ENCODE measurements at regions not wholly inside any gene's neighbourhood (a gene's known extent, or its start where the extent isn't known, plus 50 kb on each side); places are given as distances from the start of the nearest gene placed in this dataset.

DNA sequence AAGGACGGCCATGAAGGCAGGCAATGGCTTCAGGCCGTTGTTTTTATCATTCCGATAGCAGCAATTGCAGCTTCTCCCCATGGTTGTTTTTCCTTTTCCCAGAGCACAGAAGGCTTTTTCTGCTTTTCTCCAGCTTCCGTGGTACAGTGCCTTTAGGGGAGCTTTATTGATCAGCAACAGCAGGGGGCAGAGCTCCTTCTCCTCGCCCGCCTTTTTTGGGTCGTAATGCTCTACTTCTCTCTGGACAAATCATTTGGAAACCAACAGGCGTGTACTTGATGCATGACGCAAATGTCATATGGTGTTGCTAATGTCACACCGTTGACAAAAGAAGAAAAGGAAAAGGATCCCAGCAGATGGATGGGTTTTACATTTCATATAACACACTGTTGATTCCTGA lies 79.7 kb upstream of the SNRK start:
- DNase-seq, result no peak

DNA sequence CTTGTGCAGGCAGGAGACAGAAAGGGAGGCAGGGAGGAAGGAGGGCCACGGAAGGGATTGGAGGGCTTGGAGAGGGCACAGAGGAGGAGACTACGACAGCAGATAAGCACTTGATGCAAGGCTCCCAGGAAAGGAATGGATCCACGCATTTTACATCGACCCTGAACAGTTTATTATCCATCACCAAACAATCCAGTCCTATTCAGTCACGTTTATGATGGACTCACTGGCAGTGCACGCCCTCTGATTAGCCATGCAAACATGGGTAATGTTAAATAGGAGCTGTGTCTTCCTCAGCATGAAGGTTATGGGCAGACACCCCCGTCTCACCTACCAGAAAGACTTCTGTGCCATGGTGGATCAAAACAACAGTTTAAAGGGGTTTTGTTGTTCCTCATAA lies 80.2 kb upstream of the SNRK start:
- DNase-seq, result no peak

DNA sequence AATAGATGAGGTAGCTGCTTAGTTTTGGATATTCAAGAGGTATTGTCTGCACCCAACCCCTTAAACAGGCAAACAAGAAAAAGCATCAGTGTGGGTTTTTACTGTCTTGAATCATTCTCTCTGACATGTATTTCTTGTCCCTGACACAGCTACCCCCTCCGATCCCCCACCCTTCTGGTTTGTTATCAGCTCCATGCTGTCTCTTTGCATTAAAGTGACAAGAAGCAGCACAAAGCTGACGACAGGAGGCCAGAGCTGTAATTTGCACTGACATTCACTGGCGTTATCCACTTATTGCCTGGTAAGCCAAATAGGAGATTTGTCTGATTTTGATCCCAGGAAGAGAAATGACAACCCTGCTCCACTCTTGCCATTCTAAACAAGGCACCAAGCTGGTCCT lies 83.3 kb upstream of the SNRK start:
- DNase-seq, result no peak

DNA sequence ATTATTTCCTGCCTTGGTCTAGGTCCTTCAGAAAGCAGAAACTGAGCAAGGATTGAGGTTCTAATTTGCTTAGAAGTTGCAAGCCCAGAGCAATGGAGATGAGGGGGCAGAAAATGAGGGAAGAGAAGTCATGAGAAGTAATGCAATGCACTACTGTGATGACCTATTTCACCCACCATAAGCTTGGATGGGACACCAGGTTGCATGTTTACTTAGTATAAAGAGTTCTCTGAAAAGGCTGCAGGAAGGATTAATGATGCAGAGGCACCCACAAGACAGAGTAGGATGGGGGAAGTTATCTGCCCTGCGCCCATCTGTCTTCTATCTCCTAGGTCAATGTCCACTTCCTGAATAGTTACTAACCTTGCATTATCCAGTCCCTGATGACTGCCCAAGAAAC lies 84.8 kb upstream of the SNRK start:
- DNase-seq, result no peak

DNA sequence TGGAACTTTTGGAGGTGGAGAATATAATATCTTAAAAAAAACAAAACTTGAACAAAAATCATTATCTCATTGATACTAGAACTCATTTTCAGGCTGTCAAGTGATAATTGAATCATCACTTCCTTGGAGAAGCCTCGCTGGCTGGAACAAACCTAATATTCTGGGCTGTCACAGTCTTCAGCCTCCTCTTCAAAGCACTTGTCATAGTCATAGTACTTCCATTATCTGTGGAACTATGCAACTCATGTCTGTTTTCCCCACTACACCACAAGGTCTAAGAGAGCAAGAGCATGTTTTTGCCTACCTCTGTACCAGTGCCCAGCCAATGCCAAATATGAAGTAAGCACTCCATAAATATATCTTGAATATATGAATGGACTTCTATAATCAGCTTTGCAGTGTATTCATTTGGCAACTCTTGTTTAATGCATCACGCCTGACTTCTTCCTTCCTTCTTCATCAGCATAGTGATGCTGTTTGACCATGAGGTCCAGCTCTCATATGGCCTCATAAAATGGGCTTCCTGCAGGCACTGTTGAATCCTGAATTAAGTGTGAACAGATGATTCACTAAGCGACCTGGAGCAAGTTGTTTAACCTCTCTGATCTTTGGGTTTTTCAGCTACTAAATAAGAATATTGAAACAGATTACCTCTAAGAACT lies 86.6 kb upstream of the SNRK start:
- DNase-seq, result no peak

DNA sequence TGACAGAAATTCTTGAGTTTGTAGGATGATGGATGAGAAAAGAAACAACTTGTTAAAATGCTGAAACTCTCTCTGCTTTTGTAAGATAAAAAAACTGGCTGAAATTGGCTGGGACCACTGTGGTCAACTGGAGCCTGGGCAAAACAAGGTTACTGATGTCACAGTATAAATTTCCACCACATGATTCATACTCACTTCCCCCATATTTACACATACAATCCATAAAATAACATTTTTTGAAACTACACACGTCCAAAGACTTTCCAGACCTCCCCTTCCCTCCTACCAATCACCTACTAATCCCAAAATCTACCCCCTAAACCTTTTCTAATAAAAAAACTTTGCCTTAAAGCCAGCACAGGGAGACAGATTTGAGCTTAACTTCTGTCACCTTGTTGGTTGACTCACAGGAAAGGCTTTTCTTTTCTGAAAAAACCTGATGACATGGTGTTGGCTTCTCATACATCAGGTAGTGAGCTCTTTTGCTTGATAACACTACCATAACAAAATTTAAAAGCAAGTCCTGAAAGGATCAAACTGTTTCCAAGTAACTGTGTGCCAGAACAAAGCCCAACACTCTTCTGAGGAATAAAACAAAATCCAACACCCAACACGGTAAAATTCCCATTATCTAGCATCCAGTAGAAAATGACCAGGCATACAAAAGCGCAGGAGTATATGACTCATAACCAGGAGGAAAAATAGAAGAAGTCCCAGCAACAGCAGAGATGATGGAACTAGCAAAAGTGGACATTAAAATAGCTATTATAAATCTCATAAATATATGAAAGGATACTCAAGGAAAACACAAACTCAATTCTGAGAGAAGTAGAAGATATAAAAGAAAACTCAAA lies 87.3 kb upstream of the SNRK start:
- no peak for DNase-seq

DNA sequence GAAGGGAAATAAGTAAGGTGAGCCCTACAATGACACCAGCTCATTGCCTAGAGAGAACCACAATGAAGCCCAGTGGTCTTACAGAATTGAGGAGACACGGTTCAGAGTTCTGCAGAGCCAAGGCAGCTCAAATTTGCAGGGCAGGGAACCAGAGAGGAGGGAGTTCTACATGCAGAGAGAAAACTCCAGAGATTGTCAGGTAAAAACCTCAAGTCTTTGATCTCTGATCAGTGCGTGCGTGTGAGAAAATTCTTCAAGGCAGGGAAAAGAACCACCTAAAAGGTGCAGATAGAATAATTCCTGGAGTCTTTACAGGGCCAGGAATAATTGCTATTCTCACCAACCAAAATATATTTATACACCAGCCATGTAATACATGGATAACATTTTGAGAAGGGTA lies 88.0 kb upstream of the SNRK start:
- DNase-seq, result no peak

DNA sequence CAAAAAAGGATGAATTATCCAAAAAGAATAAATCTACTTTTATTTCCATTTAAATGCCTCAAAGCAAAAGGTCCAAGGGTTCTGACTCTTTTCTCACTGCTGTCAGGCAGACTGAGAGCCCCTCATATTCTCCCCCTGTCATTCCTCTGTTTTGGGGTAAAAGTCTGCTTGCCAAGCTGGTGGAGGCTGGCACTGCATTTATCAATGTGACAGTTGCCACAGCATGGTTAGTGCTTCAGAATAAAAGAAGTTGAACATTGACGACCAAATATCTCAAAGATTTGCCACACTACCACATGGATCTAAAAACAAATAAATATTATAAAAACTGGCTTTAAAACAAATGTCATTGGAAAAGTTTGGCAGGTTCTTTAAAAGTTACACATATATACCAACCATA lies 89.2 kb upstream of the SNRK start:
- no peak for DNase-seq

DNA sequence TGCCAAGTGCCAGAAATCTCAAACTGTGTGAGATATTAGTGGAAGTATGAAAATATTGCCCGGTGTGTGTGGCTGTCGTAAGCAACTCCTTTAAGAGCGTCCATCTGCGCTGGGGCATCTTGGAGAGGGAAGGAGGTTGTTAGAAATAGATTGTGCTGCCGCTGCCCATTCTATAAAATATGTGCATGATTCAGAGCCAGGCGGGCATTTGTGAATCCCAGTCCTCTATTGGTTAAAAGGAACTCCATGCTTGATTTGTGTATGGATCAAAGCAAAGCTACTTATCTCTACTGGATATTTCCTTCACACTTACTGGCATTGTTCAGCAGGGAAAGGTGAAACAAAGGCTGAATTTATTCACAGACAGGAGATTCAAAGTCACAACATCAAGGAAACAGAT lies 89.6 kb upstream of the SNRK start:
- no peak for DNase-seq

DNA sequence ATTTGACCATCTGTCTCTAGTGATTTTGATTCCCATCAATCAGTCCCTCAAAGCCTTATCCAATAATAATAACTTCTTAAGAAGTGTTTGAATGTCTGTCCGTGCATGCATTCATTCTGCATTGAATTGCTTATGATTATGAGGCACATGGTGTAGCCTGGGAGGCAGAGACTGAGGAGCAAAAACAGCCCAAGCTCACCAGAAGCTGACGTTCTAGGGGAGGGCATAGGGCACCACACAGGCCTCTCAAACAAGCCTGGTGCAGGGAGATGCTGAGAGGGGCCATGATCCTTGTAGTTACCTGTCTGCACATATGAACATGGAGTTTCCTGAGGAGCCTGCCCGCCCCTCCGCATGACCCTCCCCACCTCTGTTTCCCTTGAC lies 89.2 kb upstream of the POMGNT2 start:
- no peak for DNase-seq

DNA sequence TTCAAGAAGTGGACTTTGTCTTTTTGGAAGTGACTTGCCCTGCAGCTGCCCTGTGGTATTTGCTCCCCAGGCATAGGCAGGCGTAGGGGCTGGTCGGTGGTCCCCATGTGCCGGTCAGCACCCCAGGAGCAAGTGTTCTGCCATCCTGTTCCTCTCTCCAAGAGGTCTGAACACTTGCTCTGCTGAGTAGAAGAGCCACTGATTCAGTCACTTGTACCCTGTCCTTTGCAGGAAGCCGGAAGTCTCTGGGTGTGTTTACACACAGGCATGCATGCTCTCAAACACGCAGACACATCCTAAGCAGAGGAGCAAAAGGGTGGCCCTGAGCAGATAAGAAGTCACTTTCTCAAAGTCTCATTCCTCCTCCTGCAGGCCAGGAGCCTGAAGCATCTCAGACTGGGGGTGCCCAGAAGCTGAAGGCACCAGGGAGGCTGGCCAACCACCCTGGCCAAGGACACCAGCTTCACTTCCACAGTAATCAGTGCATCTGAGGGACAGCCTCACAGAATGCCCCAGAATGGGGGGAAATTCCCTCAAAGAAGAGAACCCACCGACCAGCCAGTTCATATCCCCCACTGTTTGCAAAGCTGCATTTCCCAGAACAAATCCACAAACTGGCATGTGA lies 88.7 kb upstream of the POMGNT2 start:
- peak; percentile 21 for DNase-seq

DNA sequence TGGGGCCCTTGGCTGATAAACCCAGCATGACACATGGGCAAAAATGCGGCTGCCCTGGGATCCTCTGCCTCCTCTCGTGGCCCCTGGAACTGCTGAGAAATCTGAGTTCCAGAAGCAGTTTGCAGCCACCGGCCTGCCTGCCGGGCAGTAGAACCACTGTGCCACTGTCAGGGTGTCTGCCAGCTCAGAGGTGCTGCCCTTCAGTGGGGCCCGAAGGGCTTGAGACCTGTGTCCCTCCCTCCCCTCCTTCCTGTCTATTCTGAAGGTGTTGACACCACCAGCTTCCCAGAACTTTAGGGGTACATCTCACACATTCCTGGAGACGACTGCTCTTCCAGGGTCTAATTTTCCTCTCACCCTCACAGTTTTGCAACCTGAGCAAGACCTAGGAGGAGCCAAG lies 88.2 kb upstream of the POMGNT2 start:
- no peak for DNase-seq

DNA sequence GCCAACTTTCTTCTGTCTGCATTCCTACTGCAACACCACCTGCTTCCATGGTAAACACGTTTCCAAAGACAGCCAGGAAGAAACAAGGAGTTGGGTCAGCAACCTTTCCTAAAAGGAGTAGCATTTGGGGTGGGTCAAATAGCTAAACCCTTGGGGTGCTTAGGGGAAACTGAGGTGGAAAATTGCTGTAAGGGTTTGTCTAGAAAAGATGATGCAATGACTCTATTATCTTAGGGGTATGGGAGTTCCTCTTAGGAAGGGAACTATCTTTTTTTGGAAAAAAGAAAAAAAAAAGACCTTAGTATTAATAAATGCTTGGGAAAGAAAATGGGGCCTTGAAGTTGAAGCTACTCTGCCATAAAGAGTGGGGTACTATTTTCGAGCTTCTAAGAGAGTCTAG lies 86.1 kb upstream of the POMGNT2 start:
- no peak for DNase-seq

DNA sequence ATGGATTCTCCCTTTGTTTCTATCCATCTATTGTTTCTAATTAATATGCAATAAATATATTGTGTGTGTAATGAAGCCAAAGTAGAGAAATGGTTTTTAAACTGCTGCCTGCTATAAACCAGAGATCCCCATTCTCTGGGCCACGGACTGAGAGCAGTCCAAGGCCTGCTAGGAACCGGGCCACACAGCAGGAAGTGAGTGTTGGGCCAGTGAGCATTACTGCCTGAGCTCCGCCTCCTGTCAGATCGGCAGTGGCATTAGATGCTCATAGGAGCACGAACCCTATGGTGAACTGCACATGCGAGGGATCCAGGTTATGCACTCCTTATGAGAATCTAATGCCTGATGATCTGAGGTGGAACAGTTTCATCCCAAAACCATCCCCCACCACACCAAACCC lies 85.2 kb upstream of the POMGNT2 start:
- no peak for DNase-seq

DNA sequence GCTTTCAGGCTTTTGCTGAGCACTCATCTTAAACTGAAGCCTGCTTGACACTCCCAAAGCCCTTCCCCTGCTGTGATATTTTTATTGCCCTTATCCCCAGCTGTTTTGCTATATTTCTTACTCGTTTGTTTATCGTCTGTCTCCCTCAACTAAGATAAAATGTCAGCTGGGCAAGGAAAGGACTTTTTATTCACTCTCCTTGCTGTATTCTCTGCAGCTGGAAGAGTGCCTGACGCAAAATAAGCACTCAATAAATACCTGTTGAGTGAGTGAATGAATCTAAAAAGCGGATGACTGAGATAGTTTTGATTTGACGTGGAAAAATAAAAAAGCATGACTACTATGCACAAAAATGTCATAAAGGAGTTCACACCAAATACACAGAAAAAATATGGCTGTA lies 84.8 kb upstream of the POMGNT2 start:
- DNase-seq, result no peak

DNA sequence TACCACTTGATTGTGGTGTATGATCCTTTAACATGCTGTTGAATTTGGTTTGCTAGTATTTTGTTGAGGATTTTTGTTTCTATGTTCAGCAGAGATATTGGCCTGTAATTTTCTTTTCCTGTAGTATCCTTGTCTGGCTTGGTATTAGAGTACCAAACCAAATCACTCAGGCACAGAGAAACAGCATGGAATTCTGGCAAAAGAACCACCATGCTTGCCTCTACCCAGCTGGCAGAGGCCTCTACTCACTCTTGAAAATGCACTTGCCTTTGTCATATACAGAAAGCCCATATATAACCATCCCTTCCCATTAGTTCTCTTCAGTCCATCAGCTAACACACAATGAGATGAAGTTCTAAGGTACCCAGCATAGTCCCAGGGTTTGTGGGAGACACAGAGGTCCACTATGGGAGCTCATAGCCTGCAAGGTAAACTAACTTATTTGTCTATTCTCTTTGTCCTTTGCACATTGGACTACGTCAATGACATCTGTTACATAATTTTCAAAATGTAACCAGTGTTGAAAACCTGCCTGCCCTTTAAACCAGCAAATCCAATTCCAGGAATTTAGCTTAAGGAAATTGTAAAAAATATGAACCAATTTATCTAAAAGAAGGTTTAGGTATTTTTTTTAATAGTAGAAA lies 82.1 kb upstream of the POMGNT2 start:
- no peak for DNase-seq

DNA sequence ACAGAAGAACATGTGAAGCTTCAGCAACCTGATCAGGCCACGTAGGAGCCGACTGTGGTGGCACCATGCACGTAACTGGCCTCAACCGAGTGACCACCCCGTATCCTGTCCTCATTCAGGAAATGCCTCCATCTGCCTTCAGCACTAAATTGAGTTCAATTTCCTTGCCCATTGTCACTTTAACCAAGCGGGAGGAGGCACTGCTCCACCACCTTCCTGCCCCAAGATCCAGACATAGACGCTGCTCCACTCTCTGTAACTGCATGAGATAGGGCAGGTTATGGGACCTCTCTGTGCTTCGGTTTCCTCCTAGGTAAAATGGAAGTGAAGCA lies 80.1 kb upstream of the POMGNT2 start:
- DNase-seq, result no peak

DNA sequence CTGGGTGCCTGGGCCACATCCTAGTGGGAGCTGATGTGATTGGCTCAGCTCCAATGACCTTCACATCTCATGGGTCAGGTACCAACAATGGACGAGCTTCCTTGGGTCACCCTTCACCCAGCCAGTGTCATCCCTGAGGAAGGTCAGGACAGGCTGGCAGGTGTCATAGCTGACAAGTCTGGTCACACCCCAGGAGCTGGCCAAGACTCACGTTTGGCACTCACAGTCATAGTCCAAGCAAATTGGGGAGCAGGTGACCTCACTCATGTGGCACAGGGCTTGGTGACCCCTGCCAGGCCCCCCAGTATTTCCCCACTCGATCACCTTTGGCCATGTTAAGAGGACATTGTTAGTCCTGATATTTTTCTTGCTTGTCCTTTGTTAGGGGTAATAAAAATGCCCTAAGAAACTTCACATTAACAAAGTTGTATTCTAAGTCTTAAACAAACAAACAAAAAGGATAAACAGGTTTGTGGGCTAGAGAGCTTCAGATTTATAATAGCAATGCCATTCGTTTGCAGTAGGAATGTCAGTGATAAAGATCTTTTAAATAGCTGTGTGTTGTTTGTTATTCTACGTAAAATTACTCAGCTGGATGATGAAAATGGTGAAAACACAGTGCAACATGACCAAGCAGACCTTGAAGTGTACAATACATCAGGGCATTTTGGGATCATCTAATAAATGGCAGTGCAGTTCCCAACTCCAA lies 79.5 kb upstream of the POMGNT2 start:
- no peak for DNase-seq

DNA sequence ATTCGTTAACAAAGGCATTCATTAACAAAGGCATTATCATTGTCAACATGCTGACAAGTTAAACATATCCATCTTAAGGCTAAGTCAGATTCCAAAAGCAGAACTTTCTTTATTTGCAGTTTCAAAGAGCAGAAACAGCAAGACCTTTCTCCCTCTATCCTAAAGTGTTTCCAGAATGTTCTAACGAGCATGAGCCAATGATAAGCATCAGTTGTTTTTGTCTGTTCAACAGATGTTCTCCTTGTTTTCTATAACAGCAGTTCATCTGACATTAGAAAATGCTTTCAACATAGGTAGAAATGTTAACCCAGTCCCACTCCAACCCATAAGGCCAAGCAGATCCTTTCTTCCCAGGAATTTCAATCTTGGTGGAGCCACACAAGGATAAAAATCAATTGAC lies 77.6 kb upstream of the POMGNT2 start:
- DNase-seq, result no peak

DNA sequence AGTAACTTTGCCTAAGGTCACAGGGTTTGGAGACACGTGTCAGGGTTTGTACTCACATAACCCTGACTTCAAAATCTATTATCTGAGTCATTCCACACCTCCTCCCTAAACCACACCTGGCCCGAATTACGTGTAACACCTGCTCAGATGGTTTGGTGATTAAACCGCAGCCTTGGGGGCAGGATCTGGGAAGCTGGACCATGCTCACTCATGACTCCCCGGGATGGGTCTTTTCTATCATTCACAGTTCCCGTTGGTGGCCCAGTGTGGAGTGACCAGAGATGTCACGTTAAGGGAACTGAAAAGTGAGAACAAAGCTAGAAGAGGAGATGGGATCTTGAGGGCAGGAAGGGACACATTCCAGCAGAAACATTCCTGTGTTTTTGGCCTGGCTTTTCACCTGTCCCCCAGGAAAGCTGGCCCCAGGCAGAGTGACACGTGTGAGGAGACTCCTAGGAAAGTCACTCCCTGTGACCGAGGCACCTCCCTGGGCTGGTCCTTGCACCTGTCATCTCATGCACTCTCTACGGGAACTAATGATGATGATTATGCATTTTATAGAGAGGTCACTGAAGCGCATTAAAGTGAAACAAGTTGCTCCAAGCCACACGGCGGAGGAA lies 75.4 kb upstream of the POMGNT2 start:
- peak; percentile 77 for DNase-seq

DNA sequence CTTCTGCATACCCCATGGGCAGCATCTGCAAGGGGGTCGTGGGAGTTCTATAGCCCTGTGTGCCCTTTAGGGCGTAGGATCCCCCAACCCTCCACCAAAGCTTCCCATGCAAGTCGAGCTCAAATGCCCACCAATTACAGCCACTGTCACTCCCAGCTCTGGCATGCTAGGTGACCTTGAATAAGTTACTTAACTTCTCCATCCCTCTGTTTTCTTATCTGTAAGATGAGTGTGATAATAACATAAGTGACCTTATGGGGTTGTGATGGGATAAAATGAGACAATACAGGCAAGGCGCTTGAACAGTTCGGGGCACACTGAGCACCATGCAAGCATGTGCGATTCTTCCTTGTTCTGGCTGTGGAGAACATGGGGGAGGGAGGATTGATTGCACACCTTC lies 74.8 kb upstream of the POMGNT2 start:
- DNase-seq, result no peak

DNA sequence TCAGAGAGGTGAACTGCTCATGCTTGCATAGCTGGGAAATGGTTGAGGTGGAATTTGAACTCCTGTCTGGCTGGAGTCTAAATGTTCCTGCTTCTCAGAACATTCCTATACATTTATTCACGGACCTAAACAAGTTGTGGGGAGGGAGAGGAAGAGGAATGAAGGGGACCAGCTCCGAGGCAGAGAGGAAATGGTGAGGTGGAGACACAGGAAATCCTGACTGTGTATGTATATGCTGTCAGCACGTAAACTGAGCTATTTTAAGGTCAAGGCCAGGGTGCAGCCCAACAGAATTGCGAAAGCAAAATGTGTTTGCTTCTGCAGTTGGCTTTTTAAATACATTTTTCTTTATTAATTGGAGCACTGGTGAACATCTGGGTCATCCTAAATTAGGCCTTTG lies 74.1 kb upstream of the POMGNT2 start:
- DNase-seq, result peak; percentile 52

DNA sequence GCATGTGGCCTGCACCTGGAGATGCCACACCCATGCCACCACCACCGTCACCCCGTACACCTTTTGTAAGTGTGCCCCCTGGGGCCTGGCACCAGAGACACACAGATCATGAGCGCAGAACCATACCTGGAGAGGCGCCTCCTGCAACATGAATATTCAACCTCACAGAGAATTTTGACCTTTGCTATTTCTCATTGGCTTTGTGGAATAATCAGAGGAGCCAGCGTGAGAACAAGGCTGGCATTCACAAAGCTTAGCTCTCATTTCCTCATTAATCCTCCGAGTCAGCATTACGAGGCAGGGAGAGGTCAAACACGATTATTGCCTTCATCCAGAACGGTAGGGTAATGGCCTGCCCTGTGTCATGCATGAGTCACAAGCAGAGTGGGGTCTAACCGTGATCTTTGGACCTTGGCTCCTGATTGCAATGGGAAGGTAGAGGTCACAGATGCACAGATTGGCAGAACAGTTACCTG lies 73.0 kb upstream of the POMGNT2 start:
- DNase-seq, result no peak
